ENCODE measurements at regions not wholly inside any gene's neighbourhood (a gene's known extent, or its start where the extent isn't known, plus 50 kb on each side); places are given as distances from the start of the nearest gene placed in this dataset.

DNA sequence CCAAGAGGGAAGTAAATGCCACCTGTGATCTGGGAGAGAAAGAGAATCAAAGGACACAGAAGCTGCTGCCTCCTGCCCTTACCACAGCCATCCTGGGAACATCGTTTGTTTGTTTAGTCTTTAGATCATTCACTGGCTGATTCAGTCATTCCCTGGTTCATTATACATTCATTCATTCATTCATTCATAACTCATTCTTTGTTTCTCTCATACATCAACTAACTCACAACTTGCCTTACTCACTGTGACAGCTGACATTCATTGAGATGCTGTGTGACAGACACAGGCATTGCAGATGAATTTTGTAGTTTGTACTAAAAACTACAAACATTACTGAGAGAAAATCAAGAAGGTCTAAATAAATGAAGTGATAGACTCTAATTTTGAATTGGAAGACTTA, 291.0 kb upstream of the TNRC6C start:
- TF ChIP-seq, protein P1, sequence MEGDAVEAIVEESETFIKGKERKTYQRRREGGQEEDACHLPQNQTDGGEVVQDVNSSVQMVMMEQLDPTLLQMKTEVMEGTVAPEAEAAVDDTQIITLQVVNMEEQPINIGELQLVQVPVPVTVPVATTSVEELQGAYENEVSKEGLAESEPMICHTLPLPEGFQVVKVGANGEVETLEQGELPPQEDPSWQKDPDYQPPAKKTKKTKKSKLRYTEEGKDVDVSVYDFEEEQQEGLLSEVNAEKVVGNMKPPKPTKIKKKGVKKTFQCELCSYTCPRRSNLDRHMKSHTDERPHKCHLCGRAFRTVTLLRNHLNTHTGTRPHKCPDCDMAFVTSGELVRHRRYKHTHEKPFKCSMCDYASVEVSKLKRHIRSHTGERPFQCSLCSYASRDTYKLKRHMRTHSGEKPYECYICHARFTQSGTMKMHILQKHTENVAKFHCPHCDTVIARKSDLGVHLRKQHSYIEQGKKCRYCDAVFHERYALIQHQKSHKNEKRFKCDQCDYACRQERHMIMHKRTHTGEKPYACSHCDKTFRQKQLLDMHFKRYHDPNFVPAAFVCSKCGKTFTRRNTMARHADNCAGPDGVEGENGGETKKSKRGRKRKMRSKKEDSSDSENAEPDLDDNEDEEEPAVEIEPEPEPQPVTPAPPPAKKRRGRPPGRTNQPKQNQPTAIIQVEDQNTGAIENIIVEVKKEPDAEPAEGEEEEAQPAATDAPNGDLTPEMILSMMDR (IDR thresholded peaks at IDR 0.05): no peak
- no peak for TF ChIP-seq POLR2A (IDR thresholded peaks at IDR 0.05)

All from vagina (tissue), 2 donors.